Dedifferentiated amniotic fluid mesenchymal stem cell (primary cell): ENCODE measurements at regions not wholly inside any gene's neighbourhood (a gene's known extent, or its start where the extent isn't known, plus 50 kb on each side); places are given as distances from the start of the nearest gene placed in this dataset.

Experiments
- DNase-seq: peaks from one replicate; pipeline ENCODE4 v3.0.0-alpha.2; 2016; ENCODE audit errors: extremely low spot score

DNA sequence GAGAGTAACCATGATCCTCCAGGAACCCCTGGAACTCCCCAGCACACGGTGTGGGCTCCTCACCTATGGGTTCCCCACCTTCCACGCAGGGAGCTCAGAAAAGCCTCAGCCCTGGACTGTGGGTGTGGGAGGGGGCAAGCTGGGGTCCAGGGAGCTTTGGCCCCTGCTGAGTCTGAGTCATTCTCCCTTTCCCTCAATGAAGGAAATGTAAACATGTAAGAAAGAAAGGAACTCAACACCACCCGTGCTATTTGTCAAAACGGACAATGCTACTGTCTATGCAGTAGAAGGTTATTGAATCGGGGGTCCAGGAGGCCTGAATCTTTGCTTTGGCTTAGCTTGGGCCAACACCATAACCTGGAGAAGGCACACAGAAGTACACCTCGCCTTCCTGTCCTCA lies 222.8 kb downstream of the PMP22 start:
- no peak for DNase-seq

- DNase-seq = no peak
These were observed 225.8 kb downstream of the PMP22 start for GRCh38 chr17:15039366-15039765.

GRCh38 chr17:15038656-15039055 lies 226.5 kb downstream of the PMP22 start:
- no peak for DNase-seq

DNA sequence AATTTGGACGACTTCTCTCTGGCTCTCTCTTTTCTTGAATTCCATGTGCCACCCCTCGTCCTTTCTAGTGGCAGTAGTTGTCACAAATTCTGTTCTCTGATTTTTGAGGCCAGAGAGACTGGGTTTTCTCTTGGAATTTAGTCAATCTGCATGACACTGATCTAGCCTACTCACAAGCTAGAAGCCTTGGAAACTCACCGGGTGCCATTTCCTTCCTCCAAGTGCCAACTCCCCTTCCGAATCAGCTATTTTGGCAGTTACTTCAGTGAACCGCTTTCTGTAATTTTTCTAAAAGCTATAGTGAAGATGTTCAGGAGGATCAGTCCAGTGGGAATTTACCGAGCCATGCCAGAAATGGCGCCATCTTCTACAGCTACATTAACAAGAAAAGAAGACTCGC lies 228.9 kb downstream of the PMP22 start:
- DNase-seq = no peak

DNA sequence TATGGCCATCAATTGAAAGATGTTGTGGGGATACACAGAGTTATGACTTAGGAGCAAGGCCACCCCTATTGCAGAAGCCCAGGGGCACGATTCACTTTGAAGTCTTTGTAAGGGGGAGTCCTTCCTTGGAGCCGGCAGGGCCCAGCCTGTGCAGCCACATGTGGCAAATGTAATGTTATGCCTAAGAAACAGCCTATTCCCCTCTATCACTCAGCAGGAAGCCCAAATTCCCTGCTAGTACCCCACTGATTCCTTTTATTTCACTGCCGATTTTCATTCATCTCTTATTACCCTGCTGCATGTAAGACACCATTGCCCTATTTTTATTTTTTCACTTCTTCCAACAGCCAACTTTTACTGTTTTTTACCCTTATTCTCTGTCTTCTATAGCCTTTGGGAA lies 233.2 kb downstream of the PMP22 start:
- no peak for DNase-seq

DNA sequence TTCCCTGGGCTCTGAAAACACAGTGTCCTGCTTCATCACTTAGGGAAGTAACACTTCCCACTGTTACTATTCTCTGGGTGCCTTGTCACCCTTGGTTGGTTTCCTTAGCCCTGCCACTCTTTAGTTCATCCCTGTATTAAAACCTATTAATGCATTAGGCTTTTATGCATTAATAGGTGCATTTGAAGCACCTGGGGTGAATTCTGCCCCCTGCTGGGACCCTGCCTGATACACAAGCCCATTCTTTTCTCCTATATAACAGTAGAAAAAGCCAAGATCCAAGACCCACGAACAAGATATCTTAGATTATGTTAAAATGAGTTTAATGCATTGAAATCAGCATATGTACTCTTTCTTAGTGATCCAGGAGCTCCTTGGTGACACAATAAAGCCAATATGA lies 235.7 kb downstream of the PMP22 start:
- no peak for DNase-seq

- DNase-seq = no peak
These were observed 237.3 kb downstream of the PMP22 start for GRCh38 chr17:15027853-15028252.

DNA sequence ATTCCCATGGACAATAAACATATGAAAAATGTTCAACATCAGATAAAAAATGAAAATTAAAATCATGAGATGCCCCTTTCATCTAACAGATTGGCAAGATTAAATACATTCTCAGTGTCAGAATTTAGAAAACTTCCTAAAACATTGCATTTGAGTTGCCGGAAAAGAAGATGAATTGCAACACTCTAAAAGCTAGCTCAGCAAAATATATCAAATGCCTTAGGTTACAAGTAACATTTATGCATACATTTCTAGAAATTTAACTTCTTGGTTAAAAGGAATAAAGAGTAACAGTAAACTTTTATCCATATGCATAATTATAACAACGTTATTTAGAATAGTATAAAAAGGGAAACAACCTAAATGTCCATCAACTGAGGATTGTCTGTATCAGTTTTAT lies 239.0 kb downstream of the PMP22 start:
- DNase-seq = no peak

GRCh38 chr17:15023589-15024336 lies 241.4 kb downstream of the PMP22 start:
- no peak for DNase-seq

DNA sequence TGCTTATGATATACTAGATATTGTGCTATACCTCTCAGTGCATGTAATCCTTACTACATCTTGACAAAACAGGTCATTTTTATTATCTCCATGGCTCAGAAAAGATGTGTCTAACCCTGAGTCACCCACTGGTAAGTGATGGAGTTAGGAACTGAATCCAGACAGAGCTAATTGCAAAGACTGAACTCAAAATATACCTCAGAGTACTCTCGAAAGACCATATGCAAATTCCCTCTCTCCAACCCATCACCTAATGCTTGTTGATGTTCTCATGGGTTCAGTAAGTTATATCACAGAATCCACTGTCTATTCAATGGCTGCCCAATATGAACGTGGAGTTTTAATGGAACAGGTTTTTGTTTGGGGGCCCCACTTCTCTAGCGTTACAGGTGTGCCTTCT lies 246.0 kb downstream of the PMP22 start:
- no peak for DNase-seq

GRCh38 chr17:15012351-15012980 lies 252.7 kb downstream of the PMP22 start:
- no peak for DNase-seq

DNA sequence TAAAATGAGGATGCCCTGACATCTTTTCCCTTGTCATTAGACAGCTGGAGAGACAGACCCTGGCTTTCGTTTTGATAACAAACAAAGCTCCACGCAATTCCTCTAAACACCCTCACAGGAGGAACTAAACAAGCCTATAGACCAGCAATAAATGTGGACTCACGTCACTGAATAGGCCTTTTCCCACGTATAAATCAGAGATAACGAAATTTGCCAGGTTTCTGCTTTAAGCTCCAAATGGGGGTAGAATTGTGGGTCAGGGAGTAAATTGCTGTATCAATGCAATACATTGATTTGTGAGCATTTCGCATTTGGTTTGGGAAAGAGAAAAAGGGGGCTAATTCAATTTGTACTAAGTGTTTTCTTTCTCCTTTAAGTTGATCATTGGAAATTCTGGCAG lies 256.0 kb downstream of the PMP22 start:
- no peak for DNase-seq

GRCh38 chr17:15007147-15007553 lies 258.0 kb downstream of the PMP22 start:
- DNase-seq = no peak

DNA sequence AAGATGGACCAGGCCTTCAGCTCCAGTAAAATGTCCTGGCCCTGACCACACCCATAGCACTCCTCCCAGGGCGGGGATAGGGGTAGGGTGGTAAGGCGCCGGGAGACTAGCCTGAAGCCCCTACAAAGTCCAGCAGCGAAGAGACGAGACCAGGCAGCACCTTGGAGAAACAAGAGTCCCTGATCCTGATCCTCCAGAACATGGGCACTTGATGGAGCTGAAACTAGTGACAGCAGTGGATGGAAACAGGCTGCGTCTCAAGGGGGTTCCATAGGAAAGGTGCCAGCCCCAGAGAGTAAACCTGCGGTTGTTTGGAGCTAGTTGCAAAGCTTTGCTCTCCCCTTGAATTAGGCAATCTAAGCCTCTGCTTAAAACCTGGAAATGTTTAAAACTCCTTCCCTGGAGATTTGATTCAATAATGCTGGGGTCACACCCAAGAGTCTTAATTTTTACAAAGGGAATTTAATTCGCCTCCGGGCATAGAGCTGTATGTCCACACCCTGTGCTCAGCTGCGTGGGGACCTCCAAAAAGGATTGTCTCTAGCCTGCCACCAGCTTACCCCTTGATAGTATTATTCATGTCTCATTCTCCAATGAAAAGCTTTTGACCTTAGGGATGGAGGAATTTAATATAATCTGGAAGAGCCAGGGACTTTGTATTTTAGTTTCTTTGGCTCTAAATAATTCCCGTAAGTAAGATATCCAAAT lies 258.6 kb downstream of the PMP22 start:
- DNase-seq = no peak

DNA sequence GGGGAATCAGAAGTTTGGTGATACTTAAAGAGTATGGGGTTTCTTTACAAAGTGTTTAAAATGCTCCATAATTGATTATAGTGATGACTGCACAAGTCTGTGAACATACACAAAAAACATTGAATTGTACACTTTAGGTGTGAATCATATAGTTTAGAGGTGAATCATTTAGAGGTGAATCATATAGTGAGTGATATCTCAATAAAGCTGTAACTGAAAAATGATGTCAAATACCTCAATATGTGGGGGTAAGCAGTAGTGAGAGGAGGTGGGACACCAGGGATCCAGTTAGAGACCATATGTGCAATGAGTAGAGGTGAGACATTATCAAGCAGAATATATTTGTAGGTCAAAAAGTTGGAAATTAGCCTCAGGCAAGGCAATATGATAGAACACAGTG lies 264.5 kb downstream of the PMP22 start:
- DNase-seq = no peak

DNA sequence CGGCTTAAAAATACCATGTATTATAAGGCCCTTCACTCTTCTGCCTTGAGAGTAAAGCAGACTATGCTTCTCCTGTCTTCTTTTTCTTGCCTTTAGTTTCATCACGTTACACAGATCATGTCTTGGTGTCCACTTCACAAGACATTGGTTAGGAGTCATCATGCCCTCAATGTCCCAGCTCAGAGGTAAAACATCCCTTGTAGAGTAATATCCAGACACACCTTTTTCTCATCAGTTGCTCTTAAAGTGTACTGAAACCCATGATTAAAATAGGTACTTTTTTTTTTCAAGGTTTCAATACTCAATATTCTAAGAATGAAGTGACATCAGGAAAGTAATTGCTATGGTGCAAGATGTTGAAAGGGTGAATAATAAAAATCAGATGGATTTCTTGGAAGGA lies 267.8 kb downstream of the PMP22 start:
- no peak for DNase-seq

- no peak for DNase-seq
These were observed 279.0 kb downstream of the PMP22 start for GRCh38 chr17:14986127-14986526.

GRCh38 chr17:14972844-14973243 lies 292.3 kb downstream of the PMP22 start:
- no peak for DNase-seq

DNA sequence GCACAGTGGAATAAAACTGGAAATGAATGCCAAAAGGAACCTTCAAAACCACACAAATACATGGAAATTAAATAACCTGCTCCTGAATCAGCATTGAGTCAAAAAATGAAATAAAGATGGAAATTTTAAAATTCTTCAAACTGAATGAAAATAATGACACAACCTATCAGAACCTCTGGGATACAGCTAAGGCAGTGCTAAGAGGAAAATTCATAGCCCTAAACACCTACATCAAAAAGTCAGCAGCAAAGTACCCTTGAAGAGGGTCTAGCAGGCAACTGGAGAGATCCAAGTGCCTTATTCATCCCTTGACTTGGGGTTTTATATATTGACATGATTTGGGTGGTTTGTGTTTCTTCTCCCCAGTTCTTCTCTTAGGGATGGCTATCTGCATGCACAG lies 294.1 kb downstream of the PMP22 start:
- no peak for DNase-seq

- DNase-seq = no peak
These were observed 305.9 kb downstream of the PMP22 start for GRCh38 chr17:14959106-14959648.

GRCh38 chr17:14953405-14953804 lies 311.7 kb downstream of the PMP22 start:
- DNase-seq = no peak

- DNase-seq = no peak
These were observed 314.4 kb downstream of the PMP22 start for GRCh38 chr17:14950686-14951085.

DNA sequence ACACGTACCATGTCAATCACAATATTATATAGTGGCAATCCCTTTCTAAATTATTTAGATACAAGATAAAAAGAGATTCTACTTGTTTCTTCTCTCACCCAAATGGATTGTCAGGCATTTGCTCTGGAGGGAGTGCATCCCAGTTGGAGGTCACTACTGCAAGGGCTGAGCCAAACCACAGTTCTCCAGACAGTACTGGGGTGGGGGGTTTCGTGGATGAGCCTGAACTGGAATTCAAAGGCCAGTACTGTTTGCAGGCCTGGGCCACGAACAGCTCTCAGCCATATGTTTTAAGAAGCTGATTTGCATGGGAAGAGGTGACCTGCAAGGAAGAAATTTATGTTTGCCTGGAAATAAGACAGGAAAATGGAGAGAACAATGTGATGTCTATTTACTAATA lies 314.9 kb downstream of the PMP22 start:
- no peak for DNase-seq
